ENCODE measurements at regions not wholly inside any gene's neighbourhood (a gene's known extent, or its start where the extent isn't known, plus 50 kb on each side); places are given as distances from the start of the nearest gene placed in this dataset.

DNA sequence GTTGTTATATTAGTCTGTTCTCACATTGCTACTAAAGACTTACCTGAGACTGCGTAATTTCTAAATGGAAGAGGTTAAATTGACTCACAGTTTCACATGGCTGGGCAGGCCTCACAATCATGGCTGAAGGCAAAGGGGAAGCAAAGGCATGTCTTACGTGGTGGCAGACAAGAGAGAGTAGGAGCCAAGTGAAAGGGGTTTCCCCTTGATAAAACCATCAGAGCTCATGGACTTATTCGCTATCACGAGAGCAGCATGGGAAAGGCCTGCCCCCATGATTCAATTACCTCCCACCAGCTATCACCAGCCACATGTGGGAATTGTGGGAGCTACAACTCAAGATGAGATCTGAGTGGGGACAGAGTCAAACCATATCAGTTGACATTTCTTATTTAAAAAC, 374.5 kb upstream of the RORB start:
- TF ChIP-seq, protein P1, sequence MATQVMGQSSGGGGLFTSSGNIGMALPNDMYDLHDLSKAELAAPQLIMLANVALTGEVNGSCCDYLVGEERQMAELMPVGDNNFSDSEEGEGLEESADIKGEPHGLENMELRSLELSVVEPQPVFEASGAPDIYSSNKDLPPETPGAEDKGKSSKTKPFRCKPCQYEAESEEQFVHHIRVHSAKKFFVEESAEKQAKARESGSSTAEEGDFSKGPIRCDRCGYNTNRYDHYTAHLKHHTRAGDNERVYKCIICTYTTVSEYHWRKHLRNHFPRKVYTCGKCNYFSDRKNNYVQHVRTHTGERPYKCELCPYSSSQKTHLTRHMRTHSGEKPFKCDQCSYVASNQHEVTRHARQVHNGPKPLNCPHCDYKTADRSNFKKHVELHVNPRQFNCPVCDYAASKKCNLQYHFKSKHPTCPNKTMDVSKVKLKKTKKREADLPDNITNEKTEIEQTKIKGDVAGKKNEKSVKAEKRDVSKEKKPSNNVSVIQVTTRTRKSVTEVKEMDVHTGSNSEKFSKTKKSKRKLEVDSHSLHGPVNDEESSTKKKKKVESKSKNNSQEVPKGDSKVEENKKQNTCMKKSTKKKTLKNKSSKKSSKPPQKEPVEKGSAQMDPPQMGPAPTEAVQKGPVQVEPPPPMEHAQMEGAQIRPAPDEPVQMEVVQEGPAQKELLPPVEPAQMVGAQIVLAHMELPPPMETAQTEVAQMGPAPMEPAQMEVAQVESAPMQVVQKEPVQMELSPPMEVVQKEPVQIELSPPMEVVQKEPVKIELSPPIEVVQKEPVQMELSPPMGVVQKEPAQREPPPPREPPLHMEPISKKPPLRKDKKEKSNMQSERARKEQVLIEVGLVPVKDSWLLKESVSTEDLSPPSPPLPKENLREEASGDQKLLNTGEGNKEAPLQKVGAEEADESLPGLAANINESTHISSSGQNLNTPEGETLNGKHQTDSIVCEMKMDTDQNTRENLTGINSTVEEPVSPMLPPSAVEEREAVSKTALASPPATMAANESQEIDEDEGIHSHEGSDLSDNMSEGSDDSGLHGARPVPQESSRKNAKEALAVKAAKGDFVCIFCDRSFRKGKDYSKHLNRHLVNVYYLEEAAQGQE (IDR thresholded peaks at IDR 0.05; ENCODE audit: low read depth, low read length): no peak
- TF ChIP-seq, protein P2, sequence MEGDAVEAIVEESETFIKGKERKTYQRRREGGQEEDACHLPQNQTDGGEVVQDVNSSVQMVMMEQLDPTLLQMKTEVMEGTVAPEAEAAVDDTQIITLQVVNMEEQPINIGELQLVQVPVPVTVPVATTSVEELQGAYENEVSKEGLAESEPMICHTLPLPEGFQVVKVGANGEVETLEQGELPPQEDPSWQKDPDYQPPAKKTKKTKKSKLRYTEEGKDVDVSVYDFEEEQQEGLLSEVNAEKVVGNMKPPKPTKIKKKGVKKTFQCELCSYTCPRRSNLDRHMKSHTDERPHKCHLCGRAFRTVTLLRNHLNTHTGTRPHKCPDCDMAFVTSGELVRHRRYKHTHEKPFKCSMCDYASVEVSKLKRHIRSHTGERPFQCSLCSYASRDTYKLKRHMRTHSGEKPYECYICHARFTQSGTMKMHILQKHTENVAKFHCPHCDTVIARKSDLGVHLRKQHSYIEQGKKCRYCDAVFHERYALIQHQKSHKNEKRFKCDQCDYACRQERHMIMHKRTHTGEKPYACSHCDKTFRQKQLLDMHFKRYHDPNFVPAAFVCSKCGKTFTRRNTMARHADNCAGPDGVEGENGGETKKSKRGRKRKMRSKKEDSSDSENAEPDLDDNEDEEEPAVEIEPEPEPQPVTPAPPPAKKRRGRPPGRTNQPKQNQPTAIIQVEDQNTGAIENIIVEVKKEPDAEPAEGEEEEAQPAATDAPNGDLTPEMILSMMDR (IDR thresholded peaks at IDR 0.05): no peak
- TF ChIP-seq SIN3A (IDR thresholded peaks at IDR 0.05; ENCODE audit: borderline replicate concordance, low read depth, low read length) (no peak), RFX5 (IDR thresholded peaks at IDR 0.05; ENCODE audit: low read length) (no peak), SMC3 (IDR thresholded peaks at IDR 0.05; ENCODE audit: low read depth, low read length) (no peak), POLR2AphosphoS5 (IDR thresholded peaks at IDR 0.05; ENCODE audit: low read depth, low read length) (no peak), EP300 (IDR thresholded peaks at IDR 0.05; ENCODE audit: borderline replicate concordance in 1 of 2, low read depth in 1 of 2, low read length in 1 of 2) (no peak), FOXJ3 (CRISPR knock-in tag; IDR thresholded peaks at IDR 0.05) (no peak), TAF1 (IDR thresholded peaks at IDR 0.05; ENCODE audit: borderline replicate concordance, low read depth, low read length) (no peak), TCF12 (IDR thresholded peaks at IDR 0.05) (no peak), JUND (IDR thresholded peaks at IDR 0.05) (no peak)
- TF ChIP-seq, protein P3, sequence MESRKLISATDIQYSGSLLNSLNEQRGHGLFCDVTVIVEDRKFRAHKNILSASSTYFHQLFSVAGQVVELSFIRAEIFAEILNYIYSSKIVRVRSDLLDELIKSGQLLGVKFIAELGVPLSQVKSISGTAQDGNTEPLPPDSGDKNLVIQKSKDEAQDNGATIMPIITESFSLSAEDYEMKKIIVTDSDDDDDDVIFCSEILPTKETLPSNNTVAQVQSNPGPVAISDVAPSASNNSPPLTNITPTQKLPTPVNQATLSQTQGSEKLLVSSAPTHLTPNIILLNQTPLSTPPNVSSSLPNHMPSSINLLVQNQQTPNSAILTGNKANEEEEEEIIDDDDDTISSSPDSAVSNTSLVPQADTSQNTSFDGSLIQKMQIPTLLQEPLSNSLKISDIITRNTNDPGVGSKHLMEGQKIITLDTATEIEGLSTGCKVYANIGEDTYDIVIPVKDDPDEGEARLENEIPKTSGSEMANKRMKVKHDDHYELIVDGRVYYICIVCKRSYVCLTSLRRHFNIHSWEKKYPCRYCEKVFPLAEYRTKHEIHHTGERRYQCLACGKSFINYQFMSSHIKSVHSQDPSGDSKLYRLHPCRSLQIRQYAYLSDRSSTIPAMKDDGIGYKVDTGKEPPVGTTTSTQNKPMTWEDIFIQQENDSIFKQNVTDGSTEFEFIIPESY (IDR thresholded peaks at IDR 0.05; ENCODE audit: borderline replicate concordance, low read depth): no peak
- TF ChIP-seq, protein P4, sequence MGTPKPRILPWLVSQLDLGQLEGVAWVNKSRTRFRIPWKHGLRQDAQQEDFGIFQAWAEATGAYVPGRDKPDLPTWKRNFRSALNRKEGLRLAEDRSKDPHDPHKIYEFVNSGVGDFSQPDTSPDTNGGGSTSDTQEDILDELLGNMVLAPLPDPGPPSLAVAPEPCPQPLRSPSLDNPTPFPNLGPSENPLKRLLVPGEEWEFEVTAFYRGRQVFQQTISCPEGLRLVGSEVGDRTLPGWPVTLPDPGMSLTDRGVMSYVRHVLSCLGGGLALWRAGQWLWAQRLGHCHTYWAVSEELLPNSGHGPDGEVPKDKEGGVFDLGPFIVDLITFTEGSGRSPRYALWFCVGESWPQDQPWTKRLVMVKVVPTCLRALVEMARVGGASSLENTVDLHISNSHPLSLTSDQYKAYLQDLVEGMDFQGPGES (IDR thresholded peaks at IDR 0.05; ENCODE audit: low read depth, low read length): no peak
- TF ChIP-seq, protein P5, sequence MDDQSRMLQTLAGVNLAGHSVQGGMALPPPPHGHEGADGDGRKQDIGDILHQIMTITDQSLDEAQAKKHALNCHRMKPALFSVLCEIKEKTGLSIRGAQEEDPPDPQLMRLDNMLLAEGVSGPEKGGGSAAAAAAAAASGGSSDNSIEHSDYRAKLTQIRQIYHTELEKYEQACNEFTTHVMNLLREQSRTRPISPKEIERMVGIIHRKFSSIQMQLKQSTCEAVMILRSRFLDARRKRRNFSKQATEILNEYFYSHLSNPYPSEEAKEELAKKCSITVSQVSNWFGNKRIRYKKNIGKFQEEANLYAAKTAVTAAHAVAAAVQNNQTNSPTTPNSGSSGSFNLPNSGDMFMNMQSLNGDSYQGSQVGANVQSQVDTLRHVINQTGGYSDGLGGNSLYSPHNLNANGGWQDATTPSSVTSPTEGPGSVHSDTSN (IDR thresholded peaks at IDR 0.05): no peak

Measured in SK-N-SH (cell line).